GM12865 (cell line): ENCODE measurements at regions not wholly inside any gene's neighbourhood (a gene's known extent, or its start where the extent isn't known, plus 50 kb on each side); places are given as distances from the start of the nearest gene placed in this dataset.

Experiments
- DNase-seq: peaks from one replicate; pipeline ENCODE4 v3.0.0; 2010; ENCODE audit warnings: low read depth
- H3K4me3 ChIP-seq: 2 replicates; pipeline ENCODE4 v1.5.1; 2011; ENCODE audit warnings: mild to moderate bottlenecking, low read depth, low read length, control low read depth
- TF ChIP-seq, protein P1 (sequence below): IDR thresholded peaks from 2 replicates; pipeline ENCODE4 v1.5.1; 2011; ENCODE audit warnings: low read length, control low read depth, low read depth, inconsistent platforms; ENCODE audit not compliant: insufficient read depth; ENCODE audit errors: missing control alignments

DNA sequence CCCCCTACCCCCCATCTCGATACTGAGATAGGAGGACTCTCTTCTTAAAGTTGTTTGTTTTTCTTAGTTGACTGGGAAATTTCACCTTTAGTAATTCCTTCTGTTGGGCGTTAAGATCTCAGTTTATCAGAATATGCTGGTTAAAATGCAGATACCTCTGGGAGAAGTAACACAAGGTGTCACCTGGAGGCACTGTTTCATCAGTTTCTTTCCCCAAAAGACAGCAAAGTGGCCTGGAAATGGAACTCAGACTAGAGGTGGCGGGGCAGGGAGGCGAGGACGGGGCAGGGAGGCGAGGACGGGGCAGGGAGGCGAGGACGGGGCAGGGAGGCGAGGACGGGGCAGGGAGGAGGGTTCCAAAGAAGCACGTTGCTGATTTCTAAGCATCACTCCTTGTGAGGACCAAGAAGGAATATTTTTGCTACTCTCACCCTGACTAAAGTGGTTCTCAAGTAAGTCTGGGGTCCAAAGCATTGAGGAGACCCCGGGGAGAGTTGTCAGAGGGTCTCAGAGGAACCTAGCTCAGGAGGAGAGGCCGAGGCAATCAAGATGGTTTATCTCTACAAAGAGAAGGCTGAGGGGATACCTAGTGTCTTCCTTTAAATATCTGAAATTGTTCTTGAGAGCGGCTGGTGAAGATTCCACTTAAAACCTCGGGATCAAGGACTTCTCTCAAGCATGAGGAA, 147.0 kb upstream of the B3GAT1 start:
- DNase-seq = no peak
- no peak overlapping the region for H3K4me3 ChIP-seq
- TF ChIP-seq, protein P1, sequence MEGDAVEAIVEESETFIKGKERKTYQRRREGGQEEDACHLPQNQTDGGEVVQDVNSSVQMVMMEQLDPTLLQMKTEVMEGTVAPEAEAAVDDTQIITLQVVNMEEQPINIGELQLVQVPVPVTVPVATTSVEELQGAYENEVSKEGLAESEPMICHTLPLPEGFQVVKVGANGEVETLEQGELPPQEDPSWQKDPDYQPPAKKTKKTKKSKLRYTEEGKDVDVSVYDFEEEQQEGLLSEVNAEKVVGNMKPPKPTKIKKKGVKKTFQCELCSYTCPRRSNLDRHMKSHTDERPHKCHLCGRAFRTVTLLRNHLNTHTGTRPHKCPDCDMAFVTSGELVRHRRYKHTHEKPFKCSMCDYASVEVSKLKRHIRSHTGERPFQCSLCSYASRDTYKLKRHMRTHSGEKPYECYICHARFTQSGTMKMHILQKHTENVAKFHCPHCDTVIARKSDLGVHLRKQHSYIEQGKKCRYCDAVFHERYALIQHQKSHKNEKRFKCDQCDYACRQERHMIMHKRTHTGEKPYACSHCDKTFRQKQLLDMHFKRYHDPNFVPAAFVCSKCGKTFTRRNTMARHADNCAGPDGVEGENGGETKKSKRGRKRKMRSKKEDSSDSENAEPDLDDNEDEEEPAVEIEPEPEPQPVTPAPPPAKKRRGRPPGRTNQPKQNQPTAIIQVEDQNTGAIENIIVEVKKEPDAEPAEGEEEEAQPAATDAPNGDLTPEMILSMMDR = no peak

DNA sequence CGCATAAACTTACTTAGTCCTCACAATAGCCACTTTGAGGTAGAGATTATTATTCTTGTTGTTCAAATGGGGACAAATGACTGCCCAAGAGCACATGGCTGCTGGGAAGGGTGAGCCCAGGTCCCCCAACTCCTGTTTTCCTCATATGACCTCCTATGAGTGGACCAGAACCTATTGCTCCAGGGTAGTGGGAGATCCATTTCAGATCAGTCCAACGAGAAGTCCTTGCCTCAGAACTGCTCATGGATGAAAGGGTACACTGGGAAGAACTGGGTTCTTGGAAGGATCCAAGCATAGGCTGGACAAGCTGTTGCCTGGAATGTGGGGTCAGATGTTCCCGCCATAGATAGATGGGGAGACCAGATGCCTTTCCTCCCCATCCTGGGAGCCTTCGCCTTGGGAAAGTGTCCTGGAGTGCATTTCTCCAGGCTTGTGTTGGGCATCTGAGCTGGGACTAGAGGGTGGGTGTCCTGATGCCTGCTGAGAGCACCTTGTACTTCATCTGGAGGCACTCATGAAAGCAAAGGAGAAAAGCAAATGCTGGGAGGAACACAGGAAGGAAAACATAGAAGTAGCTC, 146.3 kb upstream of the B3GAT1 start:
- TF ChIP-seq, protein P1 = no peak
- H3K4me3 ChIP-seq = no peak overlapping the region
- DNase-seq = no peak

- H3K4me3 ChIP-seq = no peak overlapping the region
- TF ChIP-seq, protein P1 = no peak
- no peak for DNase-seq
These were observed 145.7 kb upstream of the B3GAT1 start for GRCh38 chr11:134557571-134558257.

- no peak overlapping the region for H3K4me3 ChIP-seq
- no peak for DNase-seq
- TF ChIP-seq, protein P1 = no peak
These were observed 144.1 kb upstream of the B3GAT1 start for GRCh38 chr11:134556186-134556585.

GRCh38 chr11:134555510-134555909, 143.5 kb upstream of the B3GAT1 start:
- no peak for DNase-seq
- no peak overlapping the region for H3K4me3 ChIP-seq
- TF ChIP-seq, protein P1 = no peak

- TF ChIP-seq, protein P1 = no peak
- H3K4me3 ChIP-seq = no peak overlapping the region
- DNase-seq = no peak
These were observed 142.8 kb upstream of the B3GAT1 start for GRCh38 chr11:134554861-134555260.
